Large intestine (tissue), 3 donors: ENCODE measurements at regions not wholly inside any gene's neighbourhood (a gene's known extent, or its start where the extent isn't known, plus 50 kb on each side); places are given as distances from the start of the nearest gene placed in this dataset.
A peak's percentile ranks its signal among the peaks of the same experiment; 100 is the strongest.

Experiments used
- DNase-seq, 2 donors: peaks; one replicate each; pipeline versions ENCODE4 v3.0.0 to v3.0.0-alpha.2; 2013
- H3K27ac ChIP-seq: one replicate; pipeline ENCODE4 v1.5.1; 2013; ENCODE audit warnings: low read length
- H3K27me3 ChIP-seq: 2 replicates; pipeline ENCODE4 v1.6.1; 2013; ENCODE audit warnings: low read length; ENCODE audit not compliant: control insufficient read depth, insufficient read depth
- H3K36me3 ChIP-seq: 2 replicates; pipeline ENCODE4 v1.6.1; 2013; ENCODE audit warnings: low read length; ENCODE audit not compliant: control insufficient read depth, insufficient read depth
- H3K4me1 ChIP-seq: one replicate; pipeline ENCODE4 v1.6.1; 2013; ENCODE audit warnings: low read length; ENCODE audit not compliant: control insufficient read depth, insufficient read depth
- H3K4me3 ChIP-seq: one replicate; pipeline ENCODE4 v1.5.1; 2013; ENCODE audit warnings: low read length
- H3K9me3 ChIP-seq: one replicate; pipeline ENCODE4 v1.6.1; 2013; ENCODE audit warnings: mild to moderate bottlenecking, low read depth, low read length, moderate library complexity; ENCODE audit not compliant: control insufficient read depth
- WGBS: methylation state at CpG from one replicate; pipeline ENCODE4 v1.1.5; 2013; ENCODE audit warnings: low lambda C conversion rate; ENCODE audit not compliant: insufficient coverage; 5-methylcytosine and 5-hydroxymethylcytosine counted together

DNA sequence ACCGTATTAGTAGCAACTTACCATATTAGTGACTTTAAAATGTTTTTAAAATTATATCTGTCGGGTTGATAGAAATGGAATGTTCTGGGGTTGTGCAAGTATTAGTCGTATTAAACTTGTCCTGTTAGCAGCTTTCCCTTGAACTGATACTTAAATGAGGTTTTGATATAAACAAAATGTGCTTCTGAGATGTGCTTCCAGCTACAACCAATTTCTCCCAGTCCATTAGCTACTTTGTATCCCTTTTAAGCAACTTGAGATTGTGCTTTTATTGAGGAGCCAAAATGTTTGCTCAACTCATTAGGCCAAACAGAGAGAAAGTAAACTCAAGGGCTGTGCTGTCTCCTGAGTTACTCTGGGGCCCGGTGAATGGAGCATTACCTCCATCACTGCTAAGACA, 255.0 kb upstream of the RBFOX1 start:
- Histone ChIP-seq H3K27ac (no peak overlapping the region), H3K27me3 (no peaks in the 10 kb centered on the region), H3K4me1 (no peaks in the 10 kb centered on the region), H3K4me3 (no peak overlapping the region), H3K36me3 (no peaks in the 10 kb centered on the region), H3K9me3 (no peaks in the 10 kb centered on the region)
- WGBS, result 22% methylated on average over 1 of the region's 4 CpGs
- DNase-seq, result no peak

DNA sequence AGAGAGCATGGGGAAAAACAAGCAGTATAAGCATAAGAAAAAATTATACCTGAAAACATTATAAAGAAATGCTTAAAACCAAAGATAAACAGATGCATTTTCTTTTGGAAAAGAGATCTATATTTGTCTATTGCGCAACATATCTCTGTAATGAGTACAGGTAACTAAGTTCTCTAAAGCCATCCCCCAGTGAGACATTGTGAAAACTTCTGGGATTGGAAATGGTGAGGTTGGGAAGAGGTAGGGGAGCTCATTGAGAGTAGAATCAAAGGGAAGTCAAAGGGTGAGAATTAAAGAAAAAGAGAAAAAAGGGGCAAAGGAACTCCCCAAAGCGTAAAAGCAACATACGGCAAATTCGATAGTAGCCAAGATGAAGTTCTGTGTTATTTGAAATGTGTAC, 257.9 kb upstream of the RBFOX1 start:
- Histone ChIP-seq H3K27ac (no peak overlapping the region), H3K9me3 (no peaks in the 10 kb centered on the region), H3K4me1 (no peaks in the 10 kb centered on the region), H3K36me3 (no peaks in the 10 kb centered on the region), H3K4me3 (no peak overlapping the region), H3K27me3 (no peaks in the 10 kb centered on the region)
- no CpG with 5 or more reads among the region's 4 CpGs for WGBS
- no peak for DNase-seq

DNA sequence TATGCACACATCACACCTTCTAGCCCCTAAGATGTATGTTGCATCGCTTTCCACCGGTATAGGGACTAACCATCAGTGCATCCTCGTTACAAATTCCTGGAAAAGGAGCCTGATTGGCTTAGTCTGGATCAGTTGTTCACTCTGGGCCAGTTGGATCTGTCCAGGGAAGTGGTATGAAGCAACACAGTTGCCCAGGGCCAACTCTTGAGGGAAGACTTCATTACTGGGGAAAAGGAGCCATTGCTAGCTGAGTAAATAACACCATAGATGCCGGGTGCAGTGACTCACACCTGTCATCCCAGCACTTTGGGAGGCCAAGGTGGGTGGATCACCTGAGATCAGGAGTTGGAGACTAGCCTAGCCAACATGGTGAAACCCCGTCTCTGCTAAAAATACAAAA, 275.2 kb upstream of the RBFOX1 start:
- Histone ChIP-seq H3K27ac (no peak overlapping the region), H3K4me3 (no peak overlapping the region), H3K27me3 (no peaks in the 10 kb centered on the region), H3K9me3 (no peaks in the 10 kb centered on the region), H3K36me3 (no peaks in the 10 kb centered on the region), H3K4me1 (no peaks in the 10 kb centered on the region)
- no CpG with 5 or more reads among the region's 5 CpGs for WGBS
- DNase-seq, result no peak

DNA sequence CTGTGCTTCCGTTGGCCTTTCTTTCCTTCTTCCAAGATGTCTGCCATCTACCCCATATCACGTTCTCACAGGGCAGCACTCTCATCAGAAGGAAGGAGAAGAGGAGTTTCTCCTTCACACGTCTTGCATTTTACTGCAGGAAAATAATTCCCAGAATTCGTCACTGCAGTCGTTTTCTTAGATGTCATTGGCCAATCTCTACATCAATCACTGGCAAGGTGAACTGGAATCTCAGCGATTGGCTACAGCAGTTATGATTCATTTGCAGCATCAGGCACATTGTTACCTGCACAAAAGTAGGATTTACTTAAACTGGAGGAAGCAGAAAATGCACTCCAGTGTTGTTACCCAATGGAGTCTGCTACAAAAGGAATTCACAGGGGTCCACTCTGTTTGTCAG, 277.2 kb upstream of the RBFOX1 start:
- Histone ChIP-seq H3K36me3 (no peaks in the 10 kb centered on the region), H3K4me3 (no peak overlapping the region), H3K27me3 (no peaks in the 10 kb centered on the region), H3K9me3 (no peaks in the 10 kb centered on the region), H3K4me1 (no peaks in the 10 kb centered on the region), H3K27ac (no peak overlapping the region)
- DNase-seq, result no peak
- WGBS, result 100% methylated on average over 1 of the region's 6 CpGs

DNA sequence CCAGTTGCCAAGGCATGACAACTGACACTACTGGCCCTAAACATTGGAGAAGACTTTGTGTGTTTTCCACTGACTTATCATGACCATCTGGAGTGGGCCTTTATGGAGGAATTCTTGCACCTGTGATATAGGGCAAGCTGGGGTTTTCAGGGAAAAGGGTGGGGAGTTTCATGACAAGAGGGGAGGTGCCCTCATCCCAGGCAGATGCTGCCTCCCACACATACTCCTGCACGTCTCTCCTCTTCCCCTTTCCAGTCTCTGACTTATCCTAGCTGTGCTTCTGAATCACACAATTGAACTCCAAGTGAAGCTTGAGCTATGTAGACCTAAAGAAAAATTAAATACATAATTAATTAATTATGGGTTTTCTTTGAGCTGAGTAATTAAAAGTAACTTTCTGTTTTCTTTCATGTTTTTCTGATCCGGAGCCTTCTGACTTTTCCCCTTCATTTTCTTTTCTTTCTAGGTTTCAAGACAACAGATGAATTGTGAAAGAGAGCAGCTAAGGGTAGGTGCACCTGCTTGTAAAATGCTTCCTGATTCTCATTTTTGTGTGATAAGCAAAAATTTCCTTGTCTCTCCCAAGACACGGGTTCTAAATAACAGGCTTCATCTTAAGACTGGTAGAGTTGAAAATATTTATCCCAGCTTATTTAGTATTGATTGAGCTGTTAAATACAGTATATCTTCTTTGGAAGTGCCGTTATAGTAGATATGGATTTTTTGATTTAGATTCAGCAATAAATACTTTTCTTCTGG, 280.9 kb upstream of the RBFOX1 start:
- no peaks in the 10 kb centered on the region for H3K4me1 ChIP-seq
- no peak overlapping the region for H3K4me3 ChIP-seq
- DNase-seq, result no peak
- WGBS, result 77% methylated on average over 2 of the region's 4 CpGs
- H3K9me3 ChIP-seq, result no peaks in the 10 kb centered on the region
- H3K27me3 ChIP-seq, result no peaks in the 10 kb centered on the region
- H3K36me3 ChIP-seq, result no peaks in the 10 kb centered on the region
- no peak overlapping the region for H3K27ac ChIP-seq

DNA sequence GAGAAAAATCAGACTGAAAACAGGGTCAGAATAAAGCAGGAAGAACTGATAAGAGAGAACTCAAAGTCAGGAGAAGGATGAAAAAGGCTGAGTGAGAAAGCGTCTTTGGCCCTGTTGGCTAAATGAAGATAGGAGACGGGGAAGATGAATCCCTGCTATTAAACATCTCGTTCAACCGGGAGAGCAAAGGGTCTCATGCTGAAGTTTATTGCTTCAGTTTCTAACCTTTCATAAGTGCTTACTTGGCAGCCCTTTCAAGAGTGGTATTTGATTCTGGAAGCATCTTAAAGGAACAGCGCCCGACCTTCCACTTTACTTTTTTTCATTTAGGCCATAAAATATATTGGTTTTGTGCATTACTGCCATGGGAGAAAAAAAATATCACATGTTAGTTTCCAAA, 288.3 kb upstream of the RBFOX1 start:
- Histone ChIP-seq H3K27ac (no peak overlapping the region), H3K4me1 (no peaks in the 10 kb centered on the region)
- no peak for DNase-seq

DNA sequence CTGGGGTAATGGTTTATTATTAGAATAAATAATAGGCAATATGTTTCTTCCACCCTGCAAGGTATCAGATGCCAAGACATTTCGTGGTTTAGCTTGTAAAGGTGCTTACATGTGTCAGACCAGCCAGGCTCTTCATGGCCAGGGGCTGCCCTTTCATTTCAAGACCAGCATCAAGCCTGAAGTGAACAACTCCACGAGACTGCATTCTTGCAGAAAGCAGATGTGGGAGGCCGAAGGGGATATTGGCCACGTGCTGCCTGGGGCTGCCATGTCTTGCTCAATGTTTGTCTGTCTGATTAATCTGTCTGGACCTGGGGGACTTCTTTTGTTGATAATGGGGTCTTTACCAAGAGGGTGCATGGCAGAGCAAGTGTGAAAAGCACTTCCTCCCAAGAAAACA, 294.2 kb upstream of the RBFOX1 start:
- Histone ChIP-seq H3K4me3 (no peak overlapping the region), H3K4me1 (peaks cover 10% of the 10 kb centered on the region), H3K36me3 (no peaks in the 10 kb centered on the region), H3K27ac (no peak overlapping the region), H3K9me3 (no peaks in the 10 kb centered on the region), H3K27me3 (no peaks in the 10 kb centered on the region)
- WGBS, result no CpG with 5 or more reads among the region's 4 CpGs
- DNase-seq, result no peak

More for the DNA sequence above, 288.3 kb upstream of the RBFOX1 start:
- Histone ChIP-seq H3K4me3 (no peak overlapping the region), H3K27me3 (no peaks in the 10 kb centered on the region), H3K36me3 (no peaks in the 10 kb centered on the region), H3K9me3 (no peaks in the 10 kb centered on the region)
- WGBS, result 40% methylated on average over 2 of the region's 6 CpGs

DNA sequence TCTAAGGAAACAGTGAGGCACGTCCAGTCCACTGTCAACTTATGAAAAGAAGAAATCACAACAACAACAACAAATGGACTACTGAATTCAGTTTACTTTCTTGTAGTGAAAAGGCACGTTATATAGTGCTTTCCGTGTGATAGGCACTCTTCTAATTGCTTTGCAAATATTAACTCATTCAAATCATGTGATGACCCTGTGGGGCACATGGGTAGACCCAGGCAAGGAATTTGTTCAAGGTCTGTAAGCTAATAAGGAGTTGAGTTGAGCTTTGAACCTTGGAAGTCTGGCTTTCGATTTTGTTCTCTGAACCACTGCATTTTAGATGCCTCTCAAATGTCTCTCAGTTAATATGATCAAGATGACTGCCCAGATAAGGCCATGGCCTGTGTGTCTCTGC, 295.1 kb upstream of the RBFOX1 start:
- WGBS, result no CpG with 5 or more reads among the region's 4 CpGs
- peak; percentile 83 to 93 for DNase-seq
- Histone ChIP-seq H3K27ac (peak overlapping the region; percentile 50), H3K4me1 (peaks cover 10% of the 10 kb centered on the region), H3K4me3 (no peak overlapping the region), H3K9me3 (no peaks in the 10 kb centered on the region), H3K27me3 (no peaks in the 10 kb centered on the region), H3K36me3 (no peaks in the 10 kb centered on the region)

DNA sequence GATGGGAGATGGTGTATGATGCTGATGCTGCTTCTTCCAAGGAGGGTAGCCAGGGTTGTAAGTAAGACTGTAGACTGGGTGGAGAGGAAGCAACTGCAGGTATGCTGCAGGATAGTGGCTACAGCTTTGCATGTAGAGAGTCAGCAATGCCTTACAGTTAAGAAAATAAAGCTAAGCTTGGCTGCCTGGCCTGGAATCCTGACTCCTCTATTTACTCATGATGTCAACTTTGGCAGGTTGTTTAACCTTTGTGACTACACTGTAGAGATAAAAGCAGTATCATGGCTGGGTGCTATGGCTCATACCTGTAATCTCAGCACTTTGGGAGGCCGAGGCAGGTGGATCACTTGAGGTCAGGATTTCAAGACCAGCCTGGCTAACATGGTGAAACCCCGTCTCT, 301.6 kb upstream of the RBFOX1 start:
- Histone ChIP-seq H3K27me3 (no peaks in the 10 kb centered on the region), H3K9me3 (no peaks in the 10 kb centered on the region), H3K27ac (no peak overlapping the region), H3K4me1 (peaks cover 7% of the 10 kb centered on the region), H3K4me3 (no peak overlapping the region), H3K36me3 (no peaks in the 10 kb centered on the region)
- peak; percentile 45 to 70 for DNase-seq
- WGBS, result no CpG with 5 or more reads among the region's 2 CpGs

DNA sequence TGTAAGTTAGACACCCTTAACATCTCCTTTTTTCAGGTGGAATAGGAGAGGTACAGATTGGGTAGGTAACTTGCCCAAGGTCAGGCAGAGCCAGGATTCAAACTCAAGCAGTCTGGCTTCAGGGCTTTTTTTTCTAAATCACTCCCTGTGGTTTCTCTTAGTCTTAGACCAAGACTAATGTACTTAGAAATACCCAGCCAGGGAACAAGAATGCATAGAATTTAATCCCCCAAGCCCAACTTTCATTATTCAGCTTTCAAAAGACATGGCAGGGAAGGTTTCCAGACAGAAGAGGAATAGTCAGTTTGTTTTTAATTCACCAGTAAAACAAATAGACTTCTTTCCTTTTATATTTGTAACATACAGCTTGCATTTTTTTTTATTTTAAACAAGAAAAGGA, 305.2 kb upstream of the RBFOX1 start:
- Histone ChIP-seq H3K9me3 (no peaks in the 10 kb centered on the region), H3K27ac (no peak overlapping the region), H3K27me3 (no peaks in the 10 kb centered on the region), H3K36me3 (no peaks in the 10 kb centered on the region), H3K4me1 (peaks cover 7% of the 10 kb centered on the region), H3K4me3 (no peak overlapping the region)
- DNase-seq, result no peak

DNA sequence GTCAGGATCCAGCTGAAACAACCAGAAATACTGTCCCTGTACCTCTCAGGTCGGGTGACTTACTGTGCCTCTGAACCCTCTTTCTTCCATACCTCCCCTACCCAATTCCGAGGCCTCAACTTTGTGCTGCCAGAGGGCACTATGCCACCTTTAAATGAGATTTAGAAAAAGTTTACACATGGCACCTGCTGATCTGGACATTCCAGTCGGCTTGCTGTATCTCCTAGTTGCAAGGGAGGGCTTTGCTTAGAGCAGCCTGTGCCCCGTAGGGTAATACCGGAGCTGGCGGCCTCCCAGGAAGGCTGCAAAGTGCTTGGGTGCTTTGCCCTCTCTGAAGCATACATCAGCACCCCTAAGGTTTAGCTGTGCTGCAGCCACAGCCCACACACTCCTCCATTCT, 306.0 kb upstream of the RBFOX1 start:
- Histone ChIP-seq H3K4me1 (peaks cover 7% of the 10 kb centered on the region), H3K27ac (no peak overlapping the region), H3K4me3 (no peak overlapping the region), H3K36me3 (no peaks in the 10 kb centered on the region), H3K27me3 (no peaks in the 10 kb centered on the region), H3K9me3 (no peaks in the 10 kb centered on the region)
- no peak for DNase-seq
- no CpG with 5 or more reads among the region's 6 CpGs for WGBS
